SK-N-SH treated with all-trans-retinoic acid at 6 μM for 48 hours (cell line): ENCODE measurements at regions not wholly inside any gene's neighbourhood (a gene's known extent, or its start where the extent isn't known, plus 50 kb on each side); places are given as distances from the start of the nearest gene placed in this dataset.

Experiments used
- BACH2 ChIP-seq: fragments of 250-450 bp; sonication (Bioruptor Pico); IDR thresholded peaks from 2 replicates; pipeline ENCODE4 v1.9.0; 2021; ENCODE audit warnings: mild to moderate bottlenecking, borderline replicate concordance
- CSDC2 ChIP-seq: fragments of 250-450 bp; sonication (Bioruptor Pico); IDR thresholded peaks from 2 replicates; pipeline ENCODE4 v1.5.0; 2020; ENCODE audit warnings: mild to moderate bottlenecking, moderate library complexity
- ISL1 ChIP-seq: fragments of 250-450 bp; sonication (Bioruptor Pico); IDR thresholded peaks from 2 replicates; pipeline ENCODE4 v2.1.2; 2022; ENCODE audit warnings: mild to moderate bottlenecking, moderate library complexity
- ZC3H10 ChIP-seq: fragments of 250-450 bp; sonication (Bioruptor Pico); IDR thresholded peaks from 2 replicates; pipeline ENCODE4 v1.5.1; 2021; ENCODE audit warnings: mild to moderate bottlenecking, moderate library complexity
- ZNF8 ChIP-seq: fragments of 450-650 bp; formaldehyde crosslinking; IDR thresholded peaks from 2 replicates; pipeline ENCODE4 v1.5.0; 2020; ENCODE audit warnings: mild to moderate bottlenecking, moderate library complexity
- TF ChIP-seq, protein P1 (sequence below): fragments of 250-450 bp; sonication (Bioruptor Pico); IDR thresholded peaks from 2 replicates; pipeline ENCODE4 v1.8.0; 2020; ENCODE audit warnings: mild to moderate bottlenecking, moderate library complexity, borderline replicate concordance

DNA sequence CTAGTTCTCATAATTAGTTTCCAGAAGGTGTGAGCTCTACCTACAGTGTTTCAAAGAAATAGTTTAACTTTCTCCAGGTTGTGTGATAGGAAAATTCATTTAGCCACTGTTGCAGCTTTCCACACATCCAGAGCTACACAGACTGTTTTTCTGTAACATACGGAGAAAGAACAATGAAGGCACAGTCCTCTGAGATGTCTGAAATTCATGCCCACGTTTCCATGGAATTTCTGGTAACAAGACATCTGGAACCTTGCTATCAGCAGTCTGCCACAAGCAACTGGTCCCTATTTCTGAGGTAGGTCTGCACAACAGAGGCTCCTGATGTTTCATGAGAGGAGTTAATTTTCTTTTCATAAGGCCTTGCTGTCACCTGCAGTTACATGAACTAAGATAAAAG, 273.3 kb upstream of the C11orf87 start:
- no peak for TF ChIP-seq ZNF8 (CRISPR knock-in tag)
- no peak for TF ChIP-seq CSDC2 (CRISPR knock-in tag)
- TF ChIP-seq ISL1 (CRISPR knock-in tag): no peak
- TF ChIP-seq, protein P1, sequence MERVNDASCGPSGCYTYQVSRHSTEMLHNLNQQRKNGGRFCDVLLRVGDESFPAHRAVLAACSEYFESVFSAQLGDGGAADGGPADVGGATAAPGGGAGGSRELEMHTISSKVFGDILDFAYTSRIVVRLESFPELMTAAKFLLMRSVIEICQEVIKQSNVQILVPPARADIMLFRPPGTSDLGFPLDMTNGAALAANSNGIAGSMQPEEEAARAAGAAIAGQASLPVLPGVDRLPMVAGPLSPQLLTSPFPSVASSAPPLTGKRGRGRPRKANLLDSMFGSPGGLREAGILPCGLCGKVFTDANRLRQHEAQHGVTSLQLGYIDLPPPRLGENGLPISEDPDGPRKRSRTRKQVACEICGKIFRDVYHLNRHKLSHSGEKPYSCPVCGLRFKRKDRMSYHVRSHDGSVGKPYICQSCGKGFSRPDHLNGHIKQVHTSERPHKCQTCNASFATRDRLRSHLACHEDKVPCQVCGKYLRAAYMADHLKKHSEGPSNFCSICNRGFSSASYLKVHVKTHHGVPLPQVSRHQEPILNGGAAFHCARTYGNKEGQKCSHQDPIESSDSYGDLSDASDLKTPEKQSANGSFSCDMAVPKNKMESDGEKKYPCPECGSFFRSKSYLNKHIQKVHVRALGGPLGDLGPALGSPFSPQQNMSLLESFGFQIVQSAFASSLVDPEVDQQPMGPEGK: no peak
- TF ChIP-seq BACH2 (CRISPR knock-in tag): no peak
- TF ChIP-seq ZC3H10 (CRISPR knock-in tag): no peak
